NCI-H1436 treated with DMSO at 0.1 percent for 48 hours (cell line): ENCODE measurements at regions not wholly inside any gene's neighbourhood (a gene's known extent, or its start where the extent isn't known, plus 50 kb on each side); places are given as distances from the start of the nearest gene placed in this dataset.

ENCODE experiments used
- DNase-seq: peaks from one replicate; lab custom pipeline; 2025; lab: John Stamatoyannopoulos, UW

DNA sequence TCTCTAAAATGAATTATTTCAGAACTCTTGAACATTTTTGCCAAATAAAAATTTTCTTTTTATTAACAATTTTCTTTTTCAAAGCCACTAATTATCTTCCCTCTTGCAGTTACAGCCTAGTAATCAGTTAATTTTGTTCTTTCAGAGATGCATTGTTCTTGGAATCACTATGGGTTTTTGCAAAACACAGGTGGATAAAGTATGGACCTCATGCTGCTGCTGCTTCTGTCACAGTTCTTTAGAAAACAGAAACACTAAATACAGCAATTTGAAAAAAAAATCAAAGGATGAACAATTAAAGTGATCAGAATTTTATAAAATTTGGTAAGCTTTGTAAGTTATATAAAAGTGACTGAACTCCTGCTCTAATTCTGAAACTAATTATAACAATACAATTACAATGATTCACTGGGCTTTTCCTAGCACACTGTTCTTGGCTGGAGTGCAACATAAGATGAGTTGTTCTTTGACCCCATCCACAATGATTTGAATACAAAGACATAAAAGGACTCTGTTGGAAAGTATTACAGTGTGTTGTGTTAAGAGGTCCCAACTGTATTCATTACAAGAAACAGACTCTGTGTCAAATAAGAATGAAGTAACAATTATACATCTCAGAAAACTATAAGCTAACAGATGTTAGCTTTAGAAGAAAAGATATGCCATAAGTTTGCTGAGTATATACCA is 59.4 kb upstream of the GK2 start:
- DNase-seq = no peak

DNA sequence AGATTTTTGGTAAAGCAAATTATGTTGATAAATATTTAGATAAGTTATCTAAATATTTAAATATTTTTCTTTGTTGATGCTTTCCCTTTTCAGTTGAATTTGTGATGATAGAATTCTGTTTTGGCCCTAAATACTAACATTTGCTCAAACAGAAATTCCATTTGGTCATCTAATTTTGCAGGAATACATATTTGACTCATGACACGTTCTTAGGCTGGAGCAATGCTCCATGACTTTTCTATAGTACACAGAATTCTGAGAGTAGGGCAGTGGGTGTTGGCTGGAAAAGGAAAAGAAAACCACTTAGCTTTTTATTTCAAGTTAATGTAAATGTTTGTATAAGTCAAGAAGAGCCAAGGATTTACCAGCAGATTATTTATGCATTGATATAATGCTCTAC is 58.6 kb upstream of the GK2 start:
- no peak for DNase-seq
